ENCODE measurements at regions not wholly inside any gene's neighbourhood (a gene's known extent, or its start where the extent isn't known, plus 50 kb on each side); places are given as distances from the start of the nearest gene placed in this dataset.

DNA sequence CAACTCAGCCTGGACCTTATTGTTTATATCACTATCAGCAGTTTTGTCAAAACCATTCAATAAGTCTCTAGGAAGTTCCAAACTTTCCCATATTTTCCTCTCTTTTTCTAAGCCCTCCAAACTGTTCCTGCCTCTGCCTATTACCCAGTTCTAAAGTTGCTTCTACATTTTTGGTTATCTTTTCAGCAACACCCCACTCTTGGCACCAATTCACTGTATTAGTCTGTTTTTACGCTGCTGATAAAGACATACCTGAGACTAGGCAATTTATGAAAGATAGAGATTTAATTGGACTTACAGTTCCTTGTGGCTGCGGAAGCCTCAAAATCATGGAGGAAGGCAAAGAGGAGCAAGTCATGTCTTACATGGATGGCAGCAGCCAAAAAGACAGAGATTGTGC is 744.4 kb upstream of the ADAMTS16 start:
- H4K20me1 ChIP-seq (ENCODE audit: control insufficient read depth, insufficient read depth, insufficient read length): no peaks in the 10 kb centered on the region

More for the DNA sequence above, 744.4 kb upstream of the ADAMTS16 start:
- Histone ChIP-seq H3K56ac (ENCODE audit: insufficient read length, low read depth, low read length) (no peak overlapping the region), H2BK12ac (ENCODE audit: insufficient read length, low read depth, low read length) (no peak overlapping the region), H3K4ac (ENCODE audit: low read depth, low read length) (no peak overlapping the region), H3K9ac (ENCODE audit: extremely low read depth, insufficient read length, low read length) (no peak overlapping the region), H2AFZ (ENCODE audit: low read length) (no peak overlapping the region), H3K23me2 (ENCODE audit: insufficient read length, low read depth, low read length, poor library complexity, severe bottlenecking) (no peaks in the 10 kb centered on the region), H4K91ac (ENCODE audit: insufficient read length, low read depth, low read length) (no peak overlapping the region), H2BK15ac (ENCODE audit: low read depth, low read length) (no peak overlapping the region), H2BK5ac (ENCODE audit: insufficient read length, low read length) (no peak overlapping the region), H2BK120ac (ENCODE audit: low read depth, low read length, poor library complexity, severe bottlenecking) (no peak overlapping the region), H3K79me1 (ENCODE audit: insufficient read depth, low read depth, low read length, poor library complexity, severe bottlenecking) (no peaks in the 10 kb centered on the region), H2AK5ac (ENCODE audit: insufficient read length, low read length) (no peak overlapping the region), H4K5ac (ENCODE audit: insufficient read length, low read depth, low read length) (no peak overlapping the region), H3K23ac (ENCODE audit: insufficient read length, low read depth, low read length) (no peak overlapping the region), H3T11ph (ENCODE audit: low read length) (no peak overlapping the region), H3K18ac (ENCODE audit: insufficient read length, low read depth, low read length) (no peak overlapping the region), H3K27me3 (ENCODE audit: insufficient read depth, low read length) (no peaks in the 10 kb centered on the region), H3K9me3 (ENCODE audit: control insufficient read depth, low read depth, low read length) (no peaks in the 10 kb centered on the region), H3K4me2 (ENCODE audit: insufficient read depth, insufficient read length, low read length) (no peak overlapping the region), H3K27ac (ENCODE audit: insufficient read length, low read depth, low read length) (no peak overlapping the region), H4K8ac (replicated peaks; ENCODE audit: insufficient read length, low read depth, low read length) (no peak overlapping the region), H3K4me1 (ENCODE audit: insufficient read depth, low read length) (no peaks in the 10 kb centered on the region), H3K14ac (ENCODE audit: insufficient read depth, low read length) (no peak overlapping the region), H2BK20ac (ENCODE audit: low read depth, low read length, poor library complexity, severe bottlenecking) (no peak overlapping the region), H3K79me2 (ENCODE audit: insufficient read depth, low read length) (no peaks in the 10 kb centered on the region)
- TF ChIP-seq, protein P1, sequence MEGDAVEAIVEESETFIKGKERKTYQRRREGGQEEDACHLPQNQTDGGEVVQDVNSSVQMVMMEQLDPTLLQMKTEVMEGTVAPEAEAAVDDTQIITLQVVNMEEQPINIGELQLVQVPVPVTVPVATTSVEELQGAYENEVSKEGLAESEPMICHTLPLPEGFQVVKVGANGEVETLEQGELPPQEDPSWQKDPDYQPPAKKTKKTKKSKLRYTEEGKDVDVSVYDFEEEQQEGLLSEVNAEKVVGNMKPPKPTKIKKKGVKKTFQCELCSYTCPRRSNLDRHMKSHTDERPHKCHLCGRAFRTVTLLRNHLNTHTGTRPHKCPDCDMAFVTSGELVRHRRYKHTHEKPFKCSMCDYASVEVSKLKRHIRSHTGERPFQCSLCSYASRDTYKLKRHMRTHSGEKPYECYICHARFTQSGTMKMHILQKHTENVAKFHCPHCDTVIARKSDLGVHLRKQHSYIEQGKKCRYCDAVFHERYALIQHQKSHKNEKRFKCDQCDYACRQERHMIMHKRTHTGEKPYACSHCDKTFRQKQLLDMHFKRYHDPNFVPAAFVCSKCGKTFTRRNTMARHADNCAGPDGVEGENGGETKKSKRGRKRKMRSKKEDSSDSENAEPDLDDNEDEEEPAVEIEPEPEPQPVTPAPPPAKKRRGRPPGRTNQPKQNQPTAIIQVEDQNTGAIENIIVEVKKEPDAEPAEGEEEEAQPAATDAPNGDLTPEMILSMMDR (conservative IDR thresholded peaks at IDR 0.05): no peak
- H3K4me1 Mint-ChIP-seq: peaks cover 12% of the 10 kb centered on the region in 2 experiments
- H3K36me3 Mint-ChIP-seq (ENCODE audit: insufficient read depth in 1 of 3, low read depth in 3 of 3): peaks cover 8 to 23% (median 16%) of the 10 kb centered on the region in 3 experiments
- no peak overlapping the region for H3K4me3 Mint-ChIP-seq
- no peak for DNase-seq
- no peak overlapping the region for H3K27ac Mint-ChIP-seq
- no CpG with 5 or more reads among the region's 2 CpGs for WGBS (ENCODE audit: extremely low coverage, insufficient read length, low lambda C conversion rate)
- peaks cover 28 to 37% of the 10 kb centered on the region in 2 experiments for H3K9me3 Mint-ChIP-seq
- H3K27me3 Mint-ChIP-seq (ENCODE audit: low read depth): no peaks in the 10 kb centered on the region; the same call in 1 of the 2 replicates

Data from H9 (cell line).